Prostate gland (tissue), 2 donors: ENCODE measurements at regions not wholly inside any gene's neighbourhood (a gene's known extent, or its start where the extent isn't known, plus 50 kb on each side); places are given as distances from the start of the nearest gene placed in this dataset.

Experiments
- DNase-seq: peaks from one replicate; pipeline ENCODE4 v3.0.0-alpha.2; 2019; ENCODE audit warnings: low spot score
- H3K27ac ChIP-seq, 2 donors: fragments of 200-600 bp; sonication (generic); 2 replicates each; pipeline ENCODE4 v1.5.1; 2017 to 2019
- H3K27me3 ChIP-seq: fragments of 200-600 bp; sonication (generic); replicated peaks from 2 replicates; pipeline ENCODE4 v1.5.1; 2019; ENCODE audit not compliant: insufficient read depth
- H3K36me3 ChIP-seq, 2 donors: fragments of 200-600 bp; sonication (generic); 1 replicate in 1 of 2; 2 replicates in 1 of 2; pipeline versions ENCODE4 v1.5.1 to v1.8.1; 2017 to 2019
- H3K4me1 ChIP-seq: fragments of 200-600 bp; sonication (generic); replicated peaks from 2 replicates; pipeline ENCODE4 v1.5.1; 2019
- H3K4me3 ChIP-seq, 2 donors: fragments of 200-600 bp; sonication (generic); 2 replicates each; pipeline ENCODE4 v1.5.1; 2017 to 2019
- H3K9me3 ChIP-seq: fragments of 200-600 bp; sonication (generic); 2 replicates; pipeline ENCODE4 v1.5.1; 2017
- CTCF ChIP-seq, 4 experiments: fragments of 200-600 bp in 2 of 4; fragments of 450-650 bp in 2 of 4; sonication (generic) in 2 of 4; IDR thresholded peaks; 1 replicate in 3 of 4; 2 replicates in 1 of 4; pipeline ENCODE4 v1.5.1; 2016 to 2019; ENCODE audit warnings: antibody characterized with exemption in 4 of 4, mild to moderate bottlenecking in 2 of 4, moderate library complexity in 2 of 4
- POLR2A ChIP-seq: fragments of 450-650 bp; IDR thresholded peaks from one replicate; pipeline ENCODE4 v1.6.1; 2016; ENCODE audit warnings: antibody characterized with exemption, mild to moderate bottlenecking
- POLR2AphosphoS5 ChIP-seq: sonication (generic); formaldehyde crosslinking; IDR thresholded peaks from one replicate; pipeline ENCODE4 v1.6.1; 2017; ENCODE audit warnings: antibody characterized with exemption
- WGBS: methylation state at CpG from one replicate; pipeline ENCODE4 v1.1.5; 2018; 5-methylcytosine and 5-hydroxymethylcytosine counted together
- intact Hi-C: fragments of 100-400 bp; cut with DNase I; formaldehyde crosslinking; loops from one replicate; pipeline ENCODE4 v1.14.2; 2022

- TF ChIP-seq CTCF (IDR thresholded peaks at IDR 0.05) = no peak
- no peak for TF ChIP-seq POLR2AphosphoS5
- TF ChIP-seq POLR2A = no peak
- no peaks in the 10 kb centered on the region for H3K36me3 ChIP-seq
- intact Hi-C loops = no loop called here
- no peaks in the 10 kb centered on the region for H3K9me3 ChIP-seq
- H3K27ac ChIP-seq = no peak overlapping the region
- H3K4me3 ChIP-seq = no peak overlapping the region
- WGBS = 90% methylated on average over 6 of the region's 6 CpGs
- DNase-seq = no peak
- no peaks in the 10 kb centered on the region for H3K4me1 ChIP-seq
- H3K27me3 ChIP-seq = no peaks in the 10 kb centered on the region
Measured at GRCh38 chr4:188409851-188410250, 270.6 kb downstream of the TRIML1 start.

GRCh38 chr4:188411805-188412204 is 272.6 kb downstream of the TRIML1 start:
- Histone ChIP-seq H3K27ac (no peak overlapping the region), H3K27me3 (no peaks in the 10 kb centered on the region), H3K36me3 (no peaks in the 10 kb centered on the region), H3K4me1 (no peaks in the 10 kb centered on the region), H3K9me3 (no peaks in the 10 kb centered on the region), H3K4me3 (no peak overlapping the region)
- DNase-seq = no peak
- TF ChIP-seq POLR2AphosphoS5 (no peak), CTCF (IDR thresholded peaks at IDR 0.05) (no peak), POLR2A (no peak)
- 96% methylated on average over 25 of the region's 25 CpGs for WGBS
- intact Hi-C loops = no loop called here

- no peak overlapping the region for H3K27ac ChIP-seq
- no peaks in the 10 kb centered on the region for H3K9me3 ChIP-seq
- TF ChIP-seq POLR2A (no peak), POLR2AphosphoS5 (no peak), CTCF (IDR thresholded peaks at IDR 0.05) (no peak)
- intact Hi-C loops = no loop called here
- H3K36me3 ChIP-seq = no peaks in the 10 kb centered on the region
- no peaks in the 10 kb centered on the region for H3K27me3 ChIP-seq
- H3K4me1 ChIP-seq = no peaks in the 10 kb centered on the region
- DNase-seq = no peak
- WGBS = 97% methylated on average over 13 of the region's 13 CpGs
- H3K4me3 ChIP-seq = no peak overlapping the region
Measured at GRCh38 chr4:188412499-188412898, 273.3 kb downstream of the TRIML1 start.

GRCh38 chr4:188414441-188414840 is 275.2 kb downstream of the TRIML1 start:
- no peak overlapping the region for H3K27ac ChIP-seq
- H3K27me3 ChIP-seq = no peaks in the 10 kb centered on the region
- no peak for TF ChIP-seq CTCF (IDR thresholded peaks at IDR 0.05)
- DNase-seq = no peak
- H3K4me3 ChIP-seq = no peak overlapping the region
- no peaks in the 10 kb centered on the region for H3K4me1 ChIP-seq
- intact Hi-C loops = no loop called here
- 93% methylated on average over 10 of the region's 10 CpGs for WGBS
- no peaks in the 10 kb centered on the region for H3K9me3 ChIP-seq
- H3K36me3 ChIP-seq = no peaks in the 10 kb centered on the region

GRCh38 chr4:188417181-188417580 is 277.9 kb downstream of the TRIML1 start:
- no peaks in the 10 kb centered on the region for H3K27me3 ChIP-seq
- TF ChIP-seq POLR2A (no peak), CTCF (IDR thresholded peaks at IDR 0.05) (no peak), POLR2AphosphoS5 (no peak)
- H3K27ac ChIP-seq = no peak overlapping the region
- no peak for DNase-seq
- H3K4me3 ChIP-seq = no peak overlapping the region
- WGBS = 51% methylated on average over 3 of the region's 3 CpGs
- H3K9me3 ChIP-seq = no peaks in the 10 kb centered on the region
- intact Hi-C loops = no loop called here
- H3K36me3 ChIP-seq = no peaks in the 10 kb centered on the region
- H3K4me1 ChIP-seq = no peaks in the 10 kb centered on the region
